ENCODE measurements at regions not wholly inside any gene's neighbourhood (a gene's known extent, or its start where the extent isn't known, plus 50 kb on each side); places are given as distances from the start of the nearest gene placed in this dataset.
"Not testable (repeated sequence)": the region's sequence is repeated elsewhere in the genome, so short reads cannot be mapped to it uniquely, and the experiment has no call there.

DNA sequence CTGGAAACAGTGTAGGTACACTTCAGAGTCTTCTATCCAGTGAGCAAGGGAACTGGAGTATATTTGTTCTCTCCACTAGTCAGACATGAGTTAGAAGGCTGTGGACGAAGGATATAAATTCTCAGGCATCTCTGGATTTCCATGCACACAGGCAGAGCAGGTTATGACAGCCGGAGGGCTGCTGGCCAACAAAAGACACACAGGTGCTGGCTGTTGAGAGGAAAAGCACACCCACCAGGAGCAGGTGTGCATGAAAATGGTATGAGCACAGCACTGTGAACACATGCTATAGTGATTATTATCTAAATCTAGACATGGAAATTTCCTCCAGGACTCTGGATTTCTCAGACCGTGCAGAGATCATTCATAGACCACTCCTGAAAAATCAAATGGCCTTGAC is 444.7 kb upstream of the RPS6KA3 start:
- DNase-seq, result no peak

DNA sequence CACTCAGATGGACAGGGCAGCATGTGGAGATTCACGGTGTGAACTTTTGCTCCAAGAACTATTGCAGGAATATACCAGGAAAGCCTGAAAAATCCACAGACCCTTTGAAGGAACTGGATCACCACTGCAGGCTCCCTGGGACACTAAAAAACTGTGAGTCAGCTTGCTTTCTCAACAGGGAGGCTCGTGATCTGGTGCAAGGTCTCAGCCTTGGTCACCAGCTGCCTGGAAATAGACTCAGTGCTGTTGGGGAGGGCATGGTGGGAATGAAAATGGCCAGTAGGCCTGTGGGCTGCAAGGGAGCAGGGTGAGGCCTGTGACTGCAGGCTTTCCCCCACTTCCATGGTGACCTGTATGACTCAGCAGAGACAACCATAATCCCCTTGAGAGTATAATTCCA is 426.4 kb upstream of the RPS6KA3 start:
- DNase-seq, result no peak

DNA sequence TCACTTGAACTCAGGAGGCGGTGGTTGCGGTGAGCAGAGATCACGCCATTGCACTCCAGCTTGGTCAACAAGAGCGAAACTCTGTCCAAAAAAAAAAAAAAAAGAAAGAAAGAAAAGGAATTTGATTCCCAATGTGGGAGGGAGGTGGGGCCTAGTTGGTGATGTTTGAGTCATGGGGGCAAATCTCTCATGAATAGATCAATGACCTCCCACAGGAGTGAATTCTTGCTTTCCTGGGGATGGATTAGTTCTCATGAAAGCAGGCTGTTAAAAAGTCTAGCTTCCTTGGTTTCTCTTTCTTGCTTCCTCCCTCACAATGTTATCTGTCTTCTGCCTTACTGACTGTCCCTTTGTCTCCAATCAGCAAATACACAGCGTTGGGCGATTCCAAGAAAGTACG is 419.5 kb upstream of the RPS6KA3 start:
- DNase-seq, result no peak

DNA sequence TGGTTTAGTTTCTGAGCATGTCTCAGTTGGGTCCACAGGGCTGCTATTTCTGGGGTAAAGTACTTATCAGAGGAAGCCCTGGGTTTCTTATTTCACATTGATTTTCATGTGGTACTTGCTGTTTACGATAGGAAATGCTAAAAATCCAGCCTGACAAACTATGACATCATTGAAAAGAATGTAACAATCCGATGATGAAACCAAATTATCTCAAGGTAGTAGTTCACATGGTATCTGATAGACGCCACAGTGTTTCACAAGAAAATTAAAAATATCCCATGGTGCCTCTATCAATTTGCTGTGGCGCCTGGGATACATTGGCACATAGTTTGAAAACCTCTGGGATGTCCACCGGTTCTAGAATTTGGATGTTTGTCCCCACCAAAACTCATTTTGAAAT is 418.9 kb upstream of the RPS6KA3 start:
- DNase-seq, result no peak

DNA sequence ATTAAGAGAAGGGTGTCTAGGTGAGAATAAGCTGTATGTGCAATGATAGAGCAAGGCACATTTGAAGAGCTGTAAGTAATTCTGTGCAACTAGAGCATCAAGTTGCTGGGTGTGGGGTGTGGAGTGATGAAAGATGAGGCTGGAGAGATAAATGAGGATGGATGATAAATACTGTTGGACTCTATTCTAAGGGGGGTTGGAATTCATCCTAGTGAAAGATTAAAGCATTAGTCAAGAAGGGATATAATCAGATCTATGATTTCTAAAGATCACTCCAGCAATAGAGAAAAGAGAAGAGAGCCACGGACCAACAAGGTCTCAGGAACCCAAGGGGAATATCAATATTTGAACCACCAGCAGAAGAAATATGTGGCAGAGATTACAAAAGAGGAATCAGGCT is 415.0 kb upstream of the RPS6KA3 start:
- no peak for DNase-seq

DNA sequence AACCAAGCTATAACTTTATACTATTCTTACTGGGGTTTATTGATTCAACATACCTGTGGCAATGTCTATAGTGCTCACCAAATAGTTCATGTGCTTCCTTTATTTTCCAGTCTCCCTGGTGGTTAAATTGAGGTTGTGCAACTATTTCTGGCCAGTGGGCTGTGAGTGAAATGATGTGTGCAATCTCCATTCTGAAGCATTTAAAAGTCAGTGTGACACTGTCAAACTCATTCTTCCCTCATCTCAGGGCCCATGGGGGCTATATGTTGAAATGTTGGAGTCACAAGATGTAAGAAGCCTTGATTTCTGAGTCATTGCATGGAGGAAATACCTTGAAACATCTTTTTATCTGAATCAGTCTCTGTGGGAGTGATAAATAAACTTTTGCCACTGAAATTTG is 414.3 kb upstream of the RPS6KA3 start:
- no peak for DNase-seq

DNA sequence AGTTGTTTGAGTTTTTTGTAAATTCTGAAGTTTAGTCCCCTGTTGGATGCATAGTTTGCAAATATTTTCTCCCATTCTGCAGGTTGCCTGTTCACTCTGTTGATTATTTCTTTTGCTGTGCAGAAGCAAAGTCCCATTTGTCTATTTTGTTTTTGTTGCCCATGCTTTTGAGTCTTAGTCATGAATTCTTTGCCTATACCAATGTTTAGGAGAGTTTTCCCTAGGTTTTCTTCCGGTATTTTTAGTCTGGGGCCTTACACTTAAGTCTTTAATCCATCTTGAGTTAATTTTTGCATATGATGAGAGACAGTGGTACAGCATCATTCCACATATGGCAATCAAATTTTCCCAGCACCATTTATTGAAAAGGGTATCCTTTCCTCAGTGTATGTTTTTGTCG is 405.8 kb upstream of the RPS6KA3 start:
- no peak for DNase-seq

DNA sequence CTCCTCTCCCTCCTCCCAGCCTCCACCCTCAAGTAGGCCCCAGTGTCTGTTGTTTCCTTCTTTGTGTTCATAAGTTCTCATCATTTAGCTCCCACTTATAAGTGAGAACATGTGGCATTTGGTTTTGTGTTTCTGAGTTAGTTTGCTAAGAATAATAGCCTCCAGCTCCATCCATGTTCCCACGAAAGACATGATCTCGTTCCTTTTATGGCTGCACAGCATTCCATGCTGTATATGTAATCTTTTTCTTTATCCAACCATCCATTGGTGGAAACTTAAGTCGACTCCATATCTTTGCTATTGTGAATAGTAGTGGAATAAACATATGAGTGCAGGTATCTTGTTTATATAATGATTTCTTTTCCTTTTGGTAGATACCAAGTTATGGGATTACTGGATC is 405.0 kb upstream of the RPS6KA3 start:
- not testable (repeated sequence) for DNase-seq

DNA sequence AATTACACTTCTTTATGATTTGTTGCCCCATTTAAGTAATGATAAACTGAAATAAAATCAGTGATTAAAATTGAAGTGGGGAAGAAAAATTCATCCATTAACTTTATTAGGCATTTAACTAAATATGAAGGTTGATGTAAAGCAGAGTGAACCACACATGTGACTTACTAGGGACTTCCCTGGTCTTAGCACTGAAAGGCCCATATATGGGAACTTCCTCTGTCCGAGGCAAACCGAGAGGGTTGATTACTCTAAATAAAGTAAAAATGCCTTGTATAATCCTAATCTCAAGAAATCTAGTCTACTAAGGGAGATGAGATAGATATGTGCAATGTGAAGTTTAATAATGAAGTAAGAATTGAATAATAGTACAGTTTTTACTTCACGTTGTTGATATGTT is 403.9 kb upstream of the RPS6KA3 start:
- no peak for DNase-seq

DNA sequence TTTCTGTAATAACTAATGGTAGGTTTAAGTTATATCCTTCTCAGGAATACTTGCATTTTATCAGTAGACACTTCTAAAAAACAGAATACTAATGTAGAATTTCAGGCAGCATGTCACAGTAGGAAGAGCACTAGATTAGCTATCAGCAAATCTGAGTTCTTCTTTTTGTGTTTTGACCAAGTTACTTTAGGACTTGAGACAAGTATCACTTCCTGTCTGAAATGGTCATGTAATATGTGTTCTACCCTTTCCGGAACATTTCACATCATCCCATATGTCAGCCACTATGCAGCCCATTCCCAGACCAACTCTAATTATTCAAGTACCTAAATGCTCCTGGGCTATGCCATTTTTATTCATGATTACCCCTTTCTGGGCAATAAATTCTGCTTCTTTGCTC is 401.8 kb upstream of the RPS6KA3 start:
- no peak for DNase-seq

DNA sequence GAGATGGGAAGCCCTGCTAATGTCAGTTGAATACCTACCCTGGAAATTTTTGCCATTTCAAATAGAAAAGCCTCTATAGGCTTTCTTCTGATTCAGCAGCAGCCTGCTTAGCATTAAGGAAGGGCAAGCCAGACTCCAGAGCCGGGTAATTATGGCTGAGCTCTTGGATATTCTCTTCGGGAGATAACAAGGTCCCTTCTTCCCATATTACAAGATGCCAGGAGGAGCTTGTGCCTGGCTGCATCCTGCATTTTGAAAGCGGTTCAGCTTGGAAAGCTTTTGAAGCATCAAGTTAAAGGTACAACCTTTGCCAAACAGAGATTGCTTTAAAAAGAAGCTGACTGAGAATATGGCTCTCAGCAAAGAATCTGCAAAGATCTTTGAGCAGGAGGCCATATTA is 399.6 kb upstream of the RPS6KA3 start:
- DNase-seq, result no peak

DNA sequence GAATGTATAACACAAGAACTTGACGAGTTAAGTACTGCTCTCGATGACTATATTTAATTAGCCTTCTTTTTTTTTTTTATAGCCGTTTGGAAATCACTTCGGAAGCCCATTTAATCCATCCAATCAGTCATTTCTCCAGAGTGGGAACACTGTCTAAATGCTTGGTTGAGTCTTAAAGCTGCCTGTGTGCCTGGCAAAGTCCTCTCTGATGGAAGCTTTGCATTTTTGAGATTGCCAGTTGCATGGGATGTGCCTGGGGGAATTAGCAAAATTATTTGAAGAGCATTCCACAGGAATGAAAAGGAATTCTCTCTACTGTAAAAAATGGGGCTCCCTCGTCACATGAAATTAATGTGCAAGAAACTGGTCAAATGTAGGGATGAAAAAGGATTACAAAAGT is 398.8 kb upstream of the RPS6KA3 start:
- no peak for DNase-seq

DNA sequence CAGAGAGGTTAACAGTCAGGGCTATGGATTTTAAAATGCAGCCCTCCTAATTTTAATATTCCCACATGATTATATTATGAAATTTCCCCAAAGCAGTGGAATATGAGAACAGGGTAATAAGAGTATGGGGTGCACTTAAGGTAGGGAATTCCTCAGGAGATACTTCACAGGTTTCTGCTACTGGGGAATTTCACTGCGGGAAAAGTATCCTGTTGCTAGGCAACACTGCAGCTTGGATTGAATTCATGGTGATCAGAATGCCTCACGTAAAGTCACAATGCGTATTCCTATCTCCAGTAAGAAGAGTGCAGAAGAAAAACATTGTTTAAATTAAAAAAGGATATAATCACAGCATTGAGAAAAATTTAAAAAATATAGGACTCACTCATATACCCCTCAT is 398.1 kb upstream of the RPS6KA3 start:
- DNase-seq, result no peak

DNA sequence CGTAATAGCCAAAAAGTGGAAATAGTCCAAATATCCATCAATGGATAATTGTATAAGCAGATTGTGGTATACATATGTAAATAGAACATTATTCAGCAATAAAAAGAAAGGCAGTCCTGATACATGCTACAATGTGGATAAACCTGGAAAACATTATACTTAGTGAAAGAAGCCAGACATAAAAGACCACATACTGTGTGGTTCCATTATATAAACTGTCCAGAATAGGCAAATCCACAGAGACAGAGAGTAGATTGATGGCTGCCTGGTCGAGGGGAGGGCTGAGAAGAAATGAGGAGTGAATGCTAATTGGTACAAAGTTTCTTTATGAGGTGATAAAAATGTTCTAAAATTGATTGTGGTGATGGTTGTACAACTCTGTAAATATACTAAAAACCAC is 397.4 kb upstream of the RPS6KA3 start:
- DNase-seq, result no peak

DNA sequence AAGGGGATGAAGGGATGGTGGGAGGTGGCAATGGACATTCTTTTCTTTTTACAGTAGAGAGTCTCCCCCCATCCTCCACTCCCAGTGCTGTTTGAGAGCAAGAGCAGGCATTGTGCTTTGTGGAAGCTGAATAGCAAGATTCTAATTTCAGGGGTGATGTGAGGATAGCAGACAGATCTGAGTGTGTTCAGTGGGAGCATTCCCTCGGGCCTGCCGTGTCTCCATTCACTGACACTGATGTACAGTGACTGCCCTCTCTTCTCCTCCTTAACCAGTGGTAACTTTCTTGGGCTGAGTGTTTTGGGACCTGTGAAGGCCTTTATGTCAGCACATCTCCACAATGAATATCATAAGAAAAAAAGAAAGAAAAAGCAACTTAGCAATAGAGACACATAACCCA is 396.6 kb upstream of the RPS6KA3 start:
- DNase-seq, result no peak

DNA sequence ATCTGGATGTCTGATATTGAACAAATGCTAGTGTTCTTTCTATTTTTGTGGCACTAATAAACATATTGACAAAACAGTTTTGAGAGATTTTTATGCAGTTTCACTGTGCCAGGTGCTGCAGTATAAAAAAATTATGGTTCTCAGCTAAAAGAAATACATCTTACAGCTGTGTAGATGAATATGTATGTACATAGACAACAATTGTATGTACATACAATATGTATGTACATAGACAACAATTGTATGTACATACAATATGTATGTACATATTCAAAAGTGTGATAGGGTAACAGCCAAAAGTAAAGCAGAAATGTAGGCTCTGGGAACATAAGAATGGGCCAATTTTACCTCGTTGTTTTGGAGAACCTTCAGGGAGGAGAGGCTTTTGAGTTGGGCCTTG is 390.0 kb upstream of the RPS6KA3 start:
- DNase-seq, result no peak

DNA sequence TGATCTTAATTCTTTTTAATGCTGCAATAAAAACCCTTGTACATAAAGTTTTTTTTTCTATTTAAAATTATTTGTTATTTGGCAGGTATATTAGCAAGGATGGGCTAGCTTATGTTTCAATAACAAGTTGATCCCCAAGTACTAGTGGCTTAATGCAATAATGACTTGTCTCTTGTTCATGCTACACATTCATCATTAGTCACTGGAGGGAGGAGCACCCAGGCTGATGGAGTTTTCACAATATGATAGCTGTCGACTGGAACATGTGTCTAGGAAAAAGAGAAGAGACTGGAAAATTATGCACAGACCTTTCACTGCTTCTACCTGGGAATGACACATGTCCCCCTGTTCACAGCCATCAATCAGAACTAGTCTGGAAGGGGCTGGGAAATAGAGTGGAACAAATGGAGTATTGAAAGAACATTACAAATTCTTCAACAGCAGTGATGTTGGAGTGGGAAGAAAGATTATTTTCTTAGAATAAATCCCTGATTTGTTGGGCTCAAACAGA is 387.9 kb upstream of the RPS6KA3 start:
- DNase-seq, result no peak

DNA sequence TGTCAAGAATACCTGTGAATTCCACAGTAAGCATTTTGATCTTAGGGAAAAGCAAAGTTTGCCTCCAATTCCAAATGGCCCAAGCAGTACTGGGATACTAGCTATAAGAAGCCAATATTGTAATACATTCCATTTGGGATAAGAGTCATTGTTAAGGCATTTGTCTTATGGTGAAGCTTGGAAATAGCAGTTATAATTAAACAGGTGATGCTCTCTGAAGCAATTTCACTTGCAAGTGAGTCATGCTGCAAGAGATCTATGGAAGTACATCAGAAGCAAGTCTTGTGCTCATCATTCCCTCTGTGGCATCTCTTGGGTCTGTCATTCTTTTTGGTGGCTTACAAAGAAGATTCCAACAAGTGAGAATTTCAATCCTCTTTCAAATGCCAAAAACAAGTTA is 386.4 kb upstream of the RPS6KA3 start:
- DNase-seq, result no peak

DNA sequence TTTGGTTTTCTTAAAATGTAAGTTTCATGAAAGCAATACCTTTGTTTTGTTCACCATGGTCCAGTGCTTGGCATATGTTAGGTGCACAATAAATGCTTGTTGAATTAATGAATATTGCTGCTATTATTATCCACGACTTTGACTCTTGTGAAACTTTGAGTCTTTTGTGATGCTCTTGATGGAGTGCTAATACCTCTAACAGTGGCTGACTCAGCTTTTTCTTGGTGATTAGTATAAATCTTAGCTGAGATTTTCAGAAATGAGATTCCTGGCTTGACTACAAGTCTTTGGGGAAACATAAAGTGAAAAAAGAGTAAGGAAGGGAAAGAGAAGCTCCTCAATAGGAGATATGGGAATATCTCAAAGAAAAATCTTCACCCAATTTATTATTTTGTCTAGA is 375.2 kb upstream of the RPS6KA3 start:
- no peak for DNase-seq

DNA sequence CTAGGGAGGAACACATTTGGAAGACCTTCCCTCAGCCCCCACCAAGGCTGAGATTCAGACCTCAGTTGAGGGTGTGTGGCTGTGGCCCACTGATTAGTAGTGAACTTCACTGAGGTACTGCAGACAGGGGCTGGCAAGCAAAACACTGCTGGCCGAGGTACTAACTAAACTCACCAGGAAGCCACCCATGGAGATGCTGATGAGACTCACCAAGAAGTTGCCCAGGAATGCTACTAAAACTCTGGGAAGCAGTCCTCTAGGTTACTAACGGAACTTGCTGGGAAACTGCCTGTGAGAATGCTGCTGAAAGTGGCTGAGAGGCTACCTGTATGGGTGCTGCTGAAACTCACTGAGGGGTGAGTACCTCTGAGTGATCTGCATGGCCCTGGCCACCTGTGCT is 372.4 kb upstream of the RPS6KA3 start:
- no peak for DNase-seq

DNA sequence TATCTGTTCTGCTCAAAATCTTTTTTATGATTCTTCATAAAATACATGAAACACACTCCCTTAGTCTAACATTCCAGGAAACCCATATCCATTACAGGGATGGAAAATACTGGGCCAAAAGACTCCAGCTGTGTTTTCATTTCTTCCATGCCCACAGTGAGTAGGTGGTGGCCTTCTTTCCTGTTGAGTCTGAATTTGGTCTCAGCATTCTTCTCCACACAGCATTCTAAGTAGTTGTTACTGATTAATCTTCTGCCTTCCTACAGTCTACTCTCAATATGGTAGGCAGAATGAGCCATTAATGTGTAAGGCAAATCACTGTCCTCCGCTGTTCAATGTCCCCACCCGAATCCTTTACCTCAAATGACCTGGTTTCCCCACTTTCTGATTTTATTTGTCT is 370.6 kb upstream of the RPS6KA3 start:
- no peak for DNase-seq

DNA sequence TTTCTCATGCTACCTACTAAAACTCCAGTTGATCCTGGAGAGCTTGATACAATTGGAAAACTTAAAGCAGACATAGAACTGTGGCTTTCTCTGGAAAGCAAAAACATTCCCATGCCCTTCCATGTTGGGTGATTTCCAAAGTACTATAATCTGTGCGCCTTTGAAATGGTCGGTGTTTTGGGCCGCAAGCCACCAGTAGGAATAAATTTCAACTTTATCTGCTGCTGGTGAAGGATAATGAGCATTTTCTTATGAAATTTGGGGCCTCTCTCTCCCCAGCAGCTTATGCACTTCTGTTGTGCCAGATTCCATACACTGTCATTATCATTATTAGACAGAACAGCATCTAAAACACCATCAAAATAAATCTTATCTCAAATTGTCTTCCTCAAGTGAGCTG is 366.7 kb upstream of the RPS6KA3 start:
- no peak for DNase-seq

DNA sequence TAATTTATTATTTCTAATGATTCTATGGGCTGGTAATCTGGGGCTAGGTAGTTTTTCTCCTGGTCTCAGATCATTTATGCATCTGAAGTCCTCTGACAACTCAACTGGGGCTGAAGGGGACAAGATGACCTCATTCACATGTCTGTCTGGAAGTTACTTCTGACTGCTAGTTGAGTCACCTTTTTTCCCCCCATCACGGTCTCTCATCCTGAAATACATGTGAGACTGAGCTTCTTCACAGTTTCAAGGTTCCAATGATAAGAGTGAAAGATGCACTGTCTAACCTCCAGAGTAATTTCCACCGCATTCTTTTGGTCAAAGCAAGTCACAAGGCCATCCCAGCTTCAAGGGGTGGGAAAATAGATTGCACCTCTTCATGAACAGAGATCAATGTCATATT is 356.7 kb upstream of the RPS6KA3 start:
- DNase-seq, result no peak

DNA sequence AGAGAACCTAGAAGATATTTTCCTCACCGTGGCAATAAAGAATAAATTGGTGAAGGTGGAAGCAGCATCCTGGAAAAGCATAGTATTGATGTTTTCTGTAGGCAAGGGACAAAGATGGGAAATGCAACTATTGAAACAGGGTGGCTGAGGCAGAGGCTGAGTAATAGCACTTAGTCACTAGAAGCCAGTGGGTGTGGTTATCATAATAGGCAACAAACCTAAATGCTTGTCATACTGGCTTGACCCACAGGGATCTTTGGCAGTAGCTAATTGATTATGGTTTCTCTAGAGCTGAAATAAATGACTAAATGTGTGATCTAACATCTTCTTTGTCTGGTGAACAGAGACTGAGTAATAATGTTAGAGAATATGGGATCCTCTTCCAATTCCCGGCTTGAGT is 353.6 kb upstream of the RPS6KA3 start:
- DNase-seq, result no peak

DNA sequence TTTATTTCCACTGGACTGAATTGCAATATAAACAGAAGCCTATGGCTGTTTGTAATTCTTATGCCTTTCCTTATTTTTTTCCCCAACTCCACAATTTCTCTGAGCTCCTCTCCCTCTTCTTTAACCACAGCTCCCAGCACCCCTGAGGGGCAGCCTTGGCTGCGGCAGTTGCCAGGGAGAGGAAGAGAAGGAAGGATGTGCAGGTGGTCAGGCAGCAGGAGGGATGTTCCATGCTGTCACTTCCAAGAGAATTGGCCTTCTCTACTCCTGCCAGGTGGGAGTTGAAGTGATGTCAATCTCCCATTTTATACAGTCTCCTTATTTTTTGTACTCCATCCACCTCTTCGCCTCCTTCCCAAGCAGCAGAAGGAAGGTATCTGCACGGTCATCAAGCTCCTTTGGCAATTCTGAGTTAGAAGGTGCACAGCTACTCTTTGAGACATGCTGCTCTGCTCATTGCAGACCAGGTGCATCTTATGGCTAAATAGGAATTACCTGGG is 343.3 kb upstream of the RPS6KA3 start:
- DNase-seq, result no peak

DNA sequence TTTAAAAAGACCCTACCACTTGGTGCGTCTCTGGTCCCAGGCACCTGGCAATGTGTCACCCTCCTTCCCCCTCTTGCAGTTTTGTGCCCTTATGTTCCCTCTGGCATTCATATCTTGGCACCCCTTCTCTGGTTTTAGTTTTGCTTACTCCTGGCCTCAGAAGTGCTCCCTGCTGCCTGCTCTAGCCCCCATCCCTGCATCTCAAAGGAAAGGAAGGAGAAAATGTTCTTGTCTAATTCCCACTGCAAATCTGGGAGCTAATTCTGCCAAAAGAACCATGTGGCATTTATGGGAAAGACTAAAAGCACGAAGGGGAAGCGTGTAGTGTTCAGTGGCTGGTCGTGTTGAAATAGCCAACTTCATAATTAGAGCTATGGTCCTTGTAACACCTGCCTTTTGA is 340.1 kb upstream of the RPS6KA3 start:
- no peak for DNase-seq

All from CD4-positive, alpha-beta T cell treated with Interleukin-10 for 1 hour (primary cell).